ENCODE measurements at regions not wholly inside any gene's neighbourhood (a gene's known extent, or its start where the extent isn't known, plus 50 kb on each side); places are given as distances from the start of the nearest gene placed in this dataset.

GRCh38 chr3:181288145-181288544, 298.6 kb upstream of the DNAJC19 start:
- no peak for TF ChIP-seq CTCF (IDR thresholded peaks at IDR 0.05; ENCODE audit: low read depth, low read length)
- TF ChIP-seq EZH2phosphoT487 (IDR thresholded peaks at IDR 0.05; ENCODE audit: low read depth) = no peak

Measured in OCI-LY3 (cell line).